AG09309 (cell line): ENCODE measurements at regions not wholly inside any gene's neighbourhood (a gene's known extent, or its start where the extent isn't known, plus 50 kb on each side); places are given as distances from the start of the nearest gene placed in this dataset.
"Not testable (repeated sequence)": the region's sequence is repeated elsewhere in the genome, so short reads cannot be mapped to it uniquely, and the experiment has no call there.

Source experiments
- DNase-seq: peaks from one replicate; pipeline ENCODE4 v3.0.0-alpha.2; 2010; ENCODE audit warnings: low read depth
- H3K4me3 ChIP-seq: 2 replicates; pipeline ENCODE4 v1.5.1; 2011; ENCODE audit warnings: mild to moderate bottlenecking, low read depth, low read length, moderate library complexity; ENCODE audit not compliant: control insufficient read depth
- CTCF ChIP-seq: IDR thresholded peaks from 2 replicates; pipeline ENCODE4 v1.5.1; 2011; ENCODE audit warnings: mild to moderate bottlenecking, low read depth, low read length, inconsistent platforms; ENCODE audit not compliant: insufficient read depth, control insufficient read depth; ENCODE audit errors: missing control alignments

- no peak for DNase-seq
- no peak overlapping the region for H3K4me3 ChIP-seq
Measured at GRCh38 chr6:121619987-121620740, 184.7 kb downstream of the GJA1 start.

DNA sequence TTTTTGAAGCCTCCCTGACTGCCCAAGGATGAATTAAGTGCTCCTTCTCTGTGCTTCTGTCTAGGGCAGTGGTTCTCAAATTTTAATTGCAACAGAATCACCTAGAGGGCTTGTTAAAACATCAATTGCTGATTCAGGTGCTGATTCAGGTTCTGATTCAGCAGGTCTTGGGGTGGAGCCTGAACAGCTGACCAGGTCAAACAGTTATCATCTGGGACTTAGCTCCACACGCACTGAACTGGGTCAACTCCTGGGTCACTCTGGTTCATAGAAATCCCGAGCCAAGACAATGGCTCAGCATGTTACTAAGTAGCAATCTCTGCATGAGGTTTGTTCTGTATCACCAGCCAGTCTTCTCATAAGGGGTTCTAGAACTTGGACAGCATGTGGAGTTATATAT is 192.3 kb downstream of the GJA1 start:
- DNase-seq, result no peak
- no peak for TF ChIP-seq CTCF
- H3K4me3 ChIP-seq, result no peak overlapping the region

More at GRCh38 chr6:121619987-121620740, 184.7 kb downstream of the GJA1 start:
- no peak for TF ChIP-seq CTCF

- TF ChIP-seq CTCF, result no peak
- no peak overlapping the region for H3K4me3 ChIP-seq
- DNase-seq, result no peak
Measured at GRCh38 chr6:121630716-121631115, 195.3 kb downstream of the GJA1 start.

- DNase-seq, H3K4me3 ChIP-seq: not testable (repeated sequence)
Measured at GRCh38 chr6:121631752-121632151, 196.3 kb downstream of the GJA1 start.

- no peak for DNase-seq
- H3K4me3 ChIP-seq, result no peak overlapping the region
- TF ChIP-seq CTCF, result no peak
Measured at GRCh38 chr6:121633309-121633708, 197.9 kb downstream of the GJA1 start.

GRCh38 chr6:121634586-121634985 is 199.1 kb downstream of the GJA1 start:
- not testable (repeated sequence) for DNase-seq, H3K4me3 ChIP-seq

GRCh38 chr6:121635355-121635754 is 199.9 kb downstream of the GJA1 start:
- TF ChIP-seq CTCF, result no peak
- DNase-seq, result no peak
- no peak overlapping the region for H3K4me3 ChIP-seq

GRCh38 chr6:121636217-121636616 is 200.8 kb downstream of the GJA1 start:
- not testable (repeated sequence) for DNase-seq

More at GRCh38 chr6:121636217-121636616, 200.8 kb downstream of the GJA1 start:
- not testable (repeated sequence) for H3K4me3 ChIP-seq
